ENCODE measurements at regions not wholly inside any gene's neighbourhood (a gene's known extent, or its start where the extent isn't known, plus 50 kb on each side); places are given as distances from the start of the nearest gene placed in this dataset.

DNA sequence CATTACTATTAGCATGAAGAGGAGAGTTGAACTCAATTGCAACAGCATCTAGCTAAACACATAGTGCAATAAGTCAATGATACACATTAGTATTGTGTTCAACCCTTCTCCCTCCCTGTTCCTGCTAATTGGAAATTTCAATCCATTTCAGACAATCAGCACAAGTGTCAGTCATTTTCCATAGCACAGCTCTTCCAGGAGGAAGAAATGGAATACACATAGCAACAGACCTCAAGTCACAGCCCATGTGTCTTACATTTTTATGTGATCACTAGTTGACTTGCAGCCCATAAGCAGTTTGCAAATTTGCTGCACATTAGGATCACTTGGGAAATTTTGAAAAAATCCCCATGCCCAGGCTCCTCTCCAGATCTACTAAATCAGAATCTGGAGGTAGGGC lies 636.9 kb downstream of the TLE4 start:
- DNase-seq (ENCODE audit: low read depth) = no peak
- TF ChIP-seq, protein P1, sequence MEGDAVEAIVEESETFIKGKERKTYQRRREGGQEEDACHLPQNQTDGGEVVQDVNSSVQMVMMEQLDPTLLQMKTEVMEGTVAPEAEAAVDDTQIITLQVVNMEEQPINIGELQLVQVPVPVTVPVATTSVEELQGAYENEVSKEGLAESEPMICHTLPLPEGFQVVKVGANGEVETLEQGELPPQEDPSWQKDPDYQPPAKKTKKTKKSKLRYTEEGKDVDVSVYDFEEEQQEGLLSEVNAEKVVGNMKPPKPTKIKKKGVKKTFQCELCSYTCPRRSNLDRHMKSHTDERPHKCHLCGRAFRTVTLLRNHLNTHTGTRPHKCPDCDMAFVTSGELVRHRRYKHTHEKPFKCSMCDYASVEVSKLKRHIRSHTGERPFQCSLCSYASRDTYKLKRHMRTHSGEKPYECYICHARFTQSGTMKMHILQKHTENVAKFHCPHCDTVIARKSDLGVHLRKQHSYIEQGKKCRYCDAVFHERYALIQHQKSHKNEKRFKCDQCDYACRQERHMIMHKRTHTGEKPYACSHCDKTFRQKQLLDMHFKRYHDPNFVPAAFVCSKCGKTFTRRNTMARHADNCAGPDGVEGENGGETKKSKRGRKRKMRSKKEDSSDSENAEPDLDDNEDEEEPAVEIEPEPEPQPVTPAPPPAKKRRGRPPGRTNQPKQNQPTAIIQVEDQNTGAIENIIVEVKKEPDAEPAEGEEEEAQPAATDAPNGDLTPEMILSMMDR (IDR thresholded peaks at IDR 0.05; ENCODE audit: low read depth, low read length) = no peak
- TF ChIP-seq POLR2A (IDR thresholded peaks at IDR 0.05; ENCODE audit: extremely low read depth, insufficient read length) (no peak), MYC (IDR thresholded peaks at IDR 0.05; ENCODE audit: low read depth, low read length) (no peak)
- TF ChIP-seq, protein P2, sequence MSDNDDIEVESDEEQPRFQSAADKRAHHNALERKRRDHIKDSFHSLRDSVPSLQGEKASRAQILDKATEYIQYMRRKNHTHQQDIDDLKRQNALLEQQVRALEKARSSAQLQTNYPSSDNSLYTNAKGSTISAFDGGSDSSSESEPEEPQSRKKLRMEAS (IDR thresholded peaks at IDR 0.05; ENCODE audit: low read depth, low read length) = no peak
- no peak overlapping the region for H3K4me3 ChIP-seq (ENCODE audit: low read depth, low read length)

DNA sequence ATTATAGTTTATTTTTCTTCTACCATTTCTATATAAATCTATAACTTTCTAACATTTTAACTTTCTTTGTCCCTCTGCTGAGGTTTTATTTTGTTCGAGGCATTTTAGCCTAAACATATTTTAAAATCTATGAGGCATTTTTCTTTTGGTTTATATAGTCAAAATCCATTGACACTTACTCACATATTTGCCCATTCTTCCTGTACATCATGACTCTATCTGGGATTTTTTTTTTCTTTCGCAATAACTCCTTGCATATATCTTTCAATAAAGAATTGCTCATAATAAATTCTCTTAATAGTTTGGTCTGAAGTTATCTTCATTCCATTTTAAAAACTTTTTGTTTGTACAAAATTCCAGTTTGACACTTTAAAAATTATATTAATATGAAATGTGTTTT lies 632.3 kb downstream of the TLE4 start:
- DNase-seq (ENCODE audit: low read depth) = no peak
- H3K4me3 ChIP-seq (ENCODE audit: low read depth, low read length) = no peak overlapping the region
- TF ChIP-seq, protein P1 (IDR thresholded peaks at IDR 0.05; ENCODE audit: low read depth, low read length) = no peak
- TF ChIP-seq, protein P2 (IDR thresholded peaks at IDR 0.05; ENCODE audit: low read depth, low read length) = no peak
- TF ChIP-seq MYC (IDR thresholded peaks at IDR 0.05; ENCODE audit: low read depth, low read length) (no peak), POLR2A (IDR thresholded peaks at IDR 0.05; ENCODE audit: extremely low read depth, insufficient read length) (no peak)

DNA sequence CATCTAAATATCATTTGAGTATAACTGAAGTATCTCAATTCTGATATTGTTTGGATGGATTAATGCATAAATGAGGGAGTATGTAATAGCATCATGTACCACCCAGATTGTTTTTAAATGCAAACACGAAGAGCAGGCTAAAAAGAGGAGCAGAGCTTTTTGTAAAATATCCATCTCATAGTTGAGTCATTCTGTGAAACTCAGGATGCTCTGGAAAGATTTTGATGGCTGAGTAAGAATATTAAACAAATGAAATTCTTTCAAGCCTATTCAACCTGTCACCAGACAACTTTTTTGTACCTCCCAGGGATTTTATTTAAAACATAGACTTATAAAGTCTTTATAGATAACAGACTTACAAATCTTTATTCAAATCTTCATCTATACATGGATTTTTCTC lies 625.9 kb downstream of the TLE4 start:
- H3K4me3 ChIP-seq (ENCODE audit: low read depth, low read length) = no peak overlapping the region
- no peak for TF ChIP-seq POLR2A (IDR thresholded peaks at IDR 0.05; ENCODE audit: extremely low read depth, insufficient read length)
- TF ChIP-seq MYC (IDR thresholded peaks at IDR 0.05; ENCODE audit: low read depth, low read length) = no peak
- TF ChIP-seq, protein P1 (IDR thresholded peaks at IDR 0.05; ENCODE audit: low read depth, low read length) = no peak
- TF ChIP-seq, protein P2 (IDR thresholded peaks at IDR 0.05; ENCODE audit: low read depth, low read length) = no peak
- no peak for DNase-seq (ENCODE audit: low read depth)

DNA sequence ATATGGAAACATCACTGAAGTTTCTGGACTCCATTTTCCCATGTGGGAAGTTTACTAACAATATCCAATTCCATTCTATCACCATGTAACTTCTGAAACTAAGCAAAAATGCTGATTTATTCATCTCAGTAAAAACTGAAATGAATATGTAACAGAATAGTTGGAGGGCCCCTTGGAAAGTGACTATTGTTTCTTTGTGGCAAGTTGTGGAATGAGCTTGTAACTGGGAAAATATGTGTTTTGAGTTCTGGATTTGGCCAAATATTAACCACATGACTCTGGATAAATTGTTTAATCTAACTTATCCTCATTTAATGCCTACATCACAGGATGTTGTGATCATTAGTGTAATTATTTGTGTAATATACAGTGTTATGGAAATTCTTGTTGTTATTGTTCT lies 619.3 kb downstream of the TLE4 start:
- TF ChIP-seq MYC (IDR thresholded peaks at IDR 0.05; ENCODE audit: low read depth, low read length) (no peak), POLR2A (IDR thresholded peaks at IDR 0.05; ENCODE audit: extremely low read depth, insufficient read length) (no peak)
- TF ChIP-seq, protein P1 (IDR thresholded peaks at IDR 0.05; ENCODE audit: low read depth, low read length) = no peak
- TF ChIP-seq, protein P2 (IDR thresholded peaks at IDR 0.05; ENCODE audit: low read depth, low read length) = no peak
- no peak for DNase-seq (ENCODE audit: low read depth)

DNA sequence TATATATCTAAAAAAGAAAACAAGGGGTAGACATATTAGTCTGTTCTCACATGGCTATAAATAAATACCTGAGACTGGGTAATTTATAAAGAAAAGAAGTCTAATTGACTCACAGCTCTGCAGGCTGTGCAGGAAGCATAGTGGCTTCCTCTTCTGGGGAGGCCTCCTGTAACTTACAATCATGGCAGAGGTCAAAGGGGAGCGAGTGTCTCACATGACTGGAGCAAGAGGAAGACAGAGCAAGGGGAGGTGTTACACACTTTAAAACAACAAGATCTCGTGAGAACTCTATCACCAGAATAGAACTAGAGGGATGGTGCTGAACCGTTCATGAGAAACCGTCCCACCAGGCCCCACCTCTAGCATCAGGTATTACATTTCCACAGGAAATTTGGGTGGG lies 616.8 kb downstream of the TLE4 start:
- H3K4me3 ChIP-seq (ENCODE audit: low read depth, low read length) = no peak overlapping the region
- TF ChIP-seq POLR2A (IDR thresholded peaks at IDR 0.05; ENCODE audit: extremely low read depth, insufficient read length) = no peak
- TF ChIP-seq, protein P1 (IDR thresholded peaks at IDR 0.05; ENCODE audit: low read depth, low read length) = no peak
- TF ChIP-seq MYC (IDR thresholded peaks at IDR 0.05; ENCODE audit: low read depth, low read length) = no peak
- TF ChIP-seq, protein P2 (IDR thresholded peaks at IDR 0.05; ENCODE audit: low read depth, low read length) = no peak

More for the DNA sequence above, 619.3 kb downstream of the TLE4 start:
- no peak overlapping the region for H3K4me3 ChIP-seq (ENCODE audit: low read depth, low read length)

More for the DNA sequence above, 616.8 kb downstream of the TLE4 start:
- peak; percentile 7 for DNase-seq (ENCODE audit: low read depth)
